ENCODE measurements at regions not wholly inside any gene's neighbourhood (a gene's known extent, or its start where the extent isn't known, plus 50 kb on each side); places are given as distances from the start of the nearest gene placed in this dataset.

DNA sequence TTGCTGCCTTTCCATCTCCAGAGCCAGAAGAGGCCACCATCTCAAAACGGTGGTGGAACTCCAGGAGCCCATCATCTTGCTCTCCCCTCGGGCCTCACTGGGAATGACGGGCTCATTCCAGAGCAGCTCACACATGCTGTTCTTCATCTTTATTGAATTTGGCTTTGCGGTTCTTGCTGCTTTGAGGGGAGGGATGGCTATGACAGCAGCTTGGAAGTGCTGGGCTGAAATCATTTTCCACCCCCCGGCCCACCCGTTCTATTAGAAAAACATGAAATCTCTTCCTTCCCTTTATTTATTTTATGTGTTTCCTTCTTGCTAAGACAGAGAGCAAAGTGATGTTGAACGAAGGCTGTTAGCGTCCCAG lies 149.8 kb upstream of the RPL38 start:
- no peak overlapping the region for H3K4me2 ChIP-seq (ENCODE audit: insufficient read depth in 1 of 2, low read depth in 2 of 2, low read length in 2 of 2)
- ChIA-PET CTCF (ENCODE audit: partially characterized antibody) (interaction anchor here (0.9 to 3.5 kb wide), 5 partner anchors 13 to 66 kb away, joined by 3 to 16 read pairs (median 4); no protein-coding TSS in a partner anchor), POLR2A (ENCODE audit: partially characterized antibody) (interaction anchor here (1.2 kb wide), 1 partner anchor 151 kb away, joined by 3 read pairs; no protein-coding TSS in a partner anchor)
- H3K23me2 ChIP-seq (ENCODE audit: low read depth, low read length): no peaks in the 10 kb centered on the region
- no peak overlapping the region for H3K4ac ChIP-seq (replicated peaks; ENCODE audit: insufficient read length, low read depth, low read length)
- H2AK5ac ChIP-seq (ENCODE audit: low read depth, low read length): no peak overlapping the region
- no peak overlapping the region for H2BK12ac ChIP-seq (ENCODE audit: low read depth, low read length)
- no peak overlapping the region for H2BK15ac ChIP-seq (ENCODE audit: low read length)
- H3K27me3 ChIP-seq (replicated peaks in 1 of 4; ENCODE audit: control insufficient read depth in 3 of 4, extremely low read depth in 1 of 4, insufficient read depth in 3 of 4, low read length in 3 of 4): no peaks in the 10 kb centered on the region; a peak in 3 of 7 replicates
- H2BK120ac ChIP-seq (replicated peaks; ENCODE audit: low read depth, low read length): no peak overlapping the region
- FAIRE-seq: no peak
- no peak overlapping the region for H2BK5ac ChIP-seq (ENCODE audit: low read depth, low read length)
- H3K23ac ChIP-seq (ENCODE audit: insufficient read length): no peak overlapping the region
- no peak overlapping the region for H3K27ac ChIP-seq (ENCODE audit: low read depth, low read length)
- H4K8ac ChIP-seq (ENCODE audit: extremely low read depth, insufficient read depth, low read length): no peak overlapping the region
- no peak overlapping the region; the same call in 1 of the 2 replicates for H2AFZ ChIP-seq (ENCODE audit: low read length)
- no peaks in the 10 kb centered on the region for H3K79me2 ChIP-seq (ENCODE audit: control insufficient read depth in 1 of 2, insufficient read depth in 2 of 2, low read length in 2 of 2)
- 89% methylated on average over 8 of the region's 8 CpGs; no CpG with 5 or more reads in 1 of the 2 experiments for WGBS, 2 experiments (ENCODE audit: extremely low coverage in 1 of 2, insufficient coverage in 1 of 2, insufficient read length in 1 of 2, insufficient replicate concordance in 2 of 2, low coverage in 1 of 2, low lambda C conversion rate in 2 of 2, missing lambda C conversion rate in 1 of 2)
- H4K20me1 ChIP-seq (replicated peaks in 1 of 2; ENCODE audit: control insufficient read depth in 1 of 2, insufficient read depth in 2 of 2, low read length in 2 of 2): no peaks in the 10 kb centered on the region
- H3K56ac ChIP-seq (replicated peaks; ENCODE audit: insufficient read length, low read depth, low read length): no peak overlapping the region
- DNase-seq (ENCODE audit: low read depth in 1 of 2, low spot score in 2 of 2): no peak
- no peaks in the 10 kb centered on the region for H3K36me3 ChIP-seq (ENCODE audit: control insufficient read depth in 2 of 4, insufficient read depth in 4 of 4, low read length in 3 of 4)
- no peak overlapping the region for H3K18ac ChIP-seq (ENCODE audit: extremely low read depth, low read length)
- no peak overlapping the region for H3K14ac ChIP-seq (ENCODE audit: insufficient read length)
- H3K9ac ChIP-seq (replicated peaks in 1 of 4; ENCODE audit: extremely low read depth in 1 of 4, low read depth in 3 of 4, low read length in 3 of 4): no peak overlapping the region
- no peak overlapping the region for H4K91ac ChIP-seq (replicated peaks; ENCODE audit: insufficient read length, low read length)
- H4K5ac ChIP-seq (ENCODE audit: insufficient read length, low read depth, low read length): no peak overlapping the region
- peaks cover 0 to 8% (median 2%) of the 10 kb centered on the region in 4 experiments; a peak in 5 of 7 replicates for H3K4me1 ChIP-seq (replicated peaks in 1 of 4; ENCODE audit: control insufficient read depth in 3 of 4, insufficient read depth in 4 of 4, low read length in 3 of 4)
- no peak overlapping the region for H2BK20ac ChIP-seq (ENCODE audit: low read length)
- H3K4me3 ChIP-seq (ENCODE audit: extremely low read depth in 1 of 4, insufficient read depth in 2 of 4, low read depth in 3 of 4, low read length in 4 of 4): no peak overlapping the region
- H3K79me1 ChIP-seq (ENCODE audit: low read depth, low read length): no peaks in the 10 kb centered on the region
- peaks cover 0 to 8% of the 10 kb centered on the region in 2 experiments; a peak in 1 of 4 replicates for H3K9me3 ChIP-seq (ENCODE audit: insufficient read depth in 2 of 2, low read depth in 1 of 2, low read length in 1 of 2)
- TF ChIP-seq NANOG (IDR thresholded peaks at IDR 0.05; ENCODE audit: insufficient read depth, low read depth, low read length, poor library complexity, severe bottlenecking) (no peak), SIRT6 (IDR thresholded peaks at IDR 0.05; ENCODE audit: low read length) (no peak), TAF7 (optimal IDR thresholded peaks at IDR 0.05; ENCODE audit: borderline replicate concordance, low read depth, low read length) (no peak), BRCA1 (IDR thresholded peaks at IDR 0.05; ENCODE audit: low read depth, low read length) (no peak), SUZ12 (IDR thresholded peaks at IDR 0.05; ENCODE audit: low read length) (no peak), RNF2 (IDR thresholded peaks at IDR 0.05; ENCODE audit: borderline replicate concordance, low read depth, low read length, missing control alignments, poor library complexity, severe bottlenecking) (no peak), HDAC2 (IDR thresholded peaks at IDR 0.05; ENCODE audit: borderline replicate concordance in 1 of 2, low read depth in 2 of 2, low read length in 2 of 2) (no peak), ZNF274 (IDR thresholded peaks at IDR 0.05; ENCODE audit: borderline replicate concordance, extremely low read depth, low read length) (no peak), MAFK (IDR thresholded peaks at IDR 0.05; ENCODE audit: low read depth, low read length) (no peak), SAP30 (IDR thresholded peaks at IDR 0.05; ENCODE audit: insufficient read depth, insufficient replicate concordance, low read length) (no peak), SIX5 (IDR thresholded peaks at IDR 0.05; ENCODE audit: low read depth, low read length) (no peak), HDAC6 (IDR thresholded peaks at IDR 0.05; ENCODE audit: low read depth, low read length) (no peak)
- TF ChIP-seq, protein P1, sequence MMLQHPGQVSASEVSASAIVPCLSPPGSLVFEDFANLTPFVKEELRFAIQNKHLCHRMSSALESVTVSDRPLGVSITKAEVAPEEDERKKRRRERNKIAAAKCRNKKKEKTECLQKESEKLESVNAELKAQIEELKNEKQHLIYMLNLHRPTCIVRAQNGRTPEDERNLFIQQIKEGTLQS (IDR thresholded peaks at IDR 0.05; ENCODE audit: insufficient read depth, low read depth, low read length): no peak
